ENCODE measurements at regions not wholly inside any gene's neighbourhood (a gene's known extent, or its start where the extent isn't known, plus 50 kb on each side); places are given as distances from the start of the nearest gene placed in this dataset.

DNA sequence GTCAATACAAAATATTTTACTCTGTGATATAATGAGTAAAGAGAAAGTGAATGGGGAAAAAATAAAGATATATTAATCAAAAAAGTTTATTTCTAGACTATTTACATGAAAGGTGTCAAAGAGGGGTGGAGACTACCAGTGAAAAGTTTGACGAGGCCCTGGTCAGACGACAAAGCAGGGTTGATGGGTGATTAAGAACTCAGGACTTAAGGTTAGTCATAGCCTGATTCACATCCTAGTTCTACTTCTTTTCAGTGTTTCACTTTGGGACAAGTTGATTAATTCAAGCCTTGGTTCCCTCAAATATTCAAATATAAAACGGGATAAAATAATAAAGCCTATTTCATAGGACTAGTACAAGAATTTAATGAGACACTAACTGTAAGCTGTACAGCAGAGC, 178.2 kb upstream of the HS3ST5 start:
- Histone ChIP-seq H4K8ac (ENCODE audit: low read depth, low read length) (no peak overlapping the region), H2BK12ac (ENCODE audit: low read length) (no peak overlapping the region), H3K14ac (ENCODE audit: low read length) (no peak overlapping the region), H2AK5ac (ENCODE audit: low read length) (no peak overlapping the region), H3K23ac (ENCODE audit: low read length) (no peak overlapping the region), H3K36me3 (ENCODE audit: control insufficient read depth in 1 of 2, insufficient read depth in 2 of 2, low read length in 2 of 2) (no peaks in the 10 kb centered on the region), H3K9me3 (ENCODE audit: insufficient read depth, low read depth, low read length) (no peaks in the 10 kb centered on the region), H3K4me1 (ENCODE audit: control insufficient read depth in 1 of 2, insufficient read depth in 2 of 2, low read length in 2 of 2) (no peaks in the 10 kb centered on the region), H4K12ac (ENCODE audit: low read depth, low read length) (no peak overlapping the region), H3K18ac (ENCODE audit: low read length) (no peak overlapping the region), H3K4me3 (ENCODE audit: low read depth, low read length) (no peak overlapping the region), H3K9ac (ENCODE audit: low read length) (no peak overlapping the region), H2BK5ac (ENCODE audit: low read depth, low read length, poor library complexity) (no peak overlapping the region), H3K79me1 (ENCODE audit: low read length) (no peaks in the 10 kb centered on the region), H4K91ac (ENCODE audit: low read depth, low read length) (no peak overlapping the region), H2BK120ac (ENCODE audit: insufficient read depth, low read length, poor library complexity) (no peak overlapping the region), H2AFZ (ENCODE audit: insufficient read depth, low read length, poor library complexity) (no peak overlapping the region), H3K27me3 (ENCODE audit: insufficient read depth, low read length) (no peaks in the 10 kb centered on the region), H3K4me2 (ENCODE audit: low read length) (no peak overlapping the region), H3K79me2 (ENCODE audit: control insufficient read depth, insufficient read depth, low read length, poor library complexity) (no peaks in the 10 kb centered on the region), H3K4ac (ENCODE audit: low read depth, low read length) (no peak overlapping the region), H3K27ac (ENCODE audit: low read depth, low read length) (no peak overlapping the region)
- no peak for DNase-seq
- WGBS (ENCODE audit: extremely low coverage, insufficient coverage, insufficient read length) = no CpG with 5 or more reads among the region's 3 CpGs

DNA sequence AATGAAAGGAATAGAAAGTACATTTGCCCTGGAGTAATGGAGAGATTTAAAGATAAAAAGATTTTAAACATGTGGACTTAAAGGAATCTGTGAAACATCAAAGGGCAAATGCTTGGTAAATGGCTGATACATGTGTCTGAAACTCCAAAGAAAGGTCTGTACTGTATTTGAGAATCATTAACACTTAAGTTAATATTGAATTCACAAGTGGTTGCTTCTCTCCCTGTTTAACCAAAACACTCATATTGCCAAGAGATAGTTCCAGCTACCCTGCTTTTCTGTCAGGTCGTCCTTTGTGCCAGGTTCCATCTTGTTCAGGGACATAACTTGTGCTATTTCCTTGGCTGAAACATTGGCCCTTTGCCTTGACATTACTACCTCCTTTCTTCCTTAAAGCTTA, 171.3 kb upstream of the HS3ST5 start:
- Histone ChIP-seq H3K27me3 (ENCODE audit: insufficient read depth, low read length) (no peaks in the 10 kb centered on the region), H2BK5ac (ENCODE audit: low read depth, low read length, poor library complexity) (no peak overlapping the region), H4K12ac (ENCODE audit: low read depth, low read length) (no peak overlapping the region), H3K36me3 (ENCODE audit: control insufficient read depth in 1 of 2, insufficient read depth in 2 of 2, low read length in 2 of 2) (no peaks in the 10 kb centered on the region), H2BK120ac (ENCODE audit: insufficient read depth, low read length, poor library complexity) (no peak overlapping the region), H3K9me3 (ENCODE audit: insufficient read depth, low read depth, low read length) (no peaks in the 10 kb centered on the region), H3K9ac (ENCODE audit: low read length) (no peak overlapping the region), H3K4me3 (ENCODE audit: low read depth, low read length) (no peak overlapping the region), H3K18ac (ENCODE audit: low read length) (no peak overlapping the region), H4K91ac (ENCODE audit: low read depth, low read length) (no peak overlapping the region), H3K79me1 (ENCODE audit: low read length) (no peaks in the 10 kb centered on the region), H3K4me1 (ENCODE audit: control insufficient read depth in 1 of 2, insufficient read depth in 2 of 2, low read length in 2 of 2) (no peaks in the 10 kb centered on the region), H2AFZ (ENCODE audit: insufficient read depth, low read length, poor library complexity) (no peak overlapping the region), H3K14ac (ENCODE audit: low read length) (no peak overlapping the region), H3K79me2 (ENCODE audit: control insufficient read depth, insufficient read depth, low read length, poor library complexity) (no peaks in the 10 kb centered on the region), H3K4me2 (ENCODE audit: low read length) (no peak overlapping the region), H3K27ac (ENCODE audit: low read depth, low read length) (no peak overlapping the region), H3K4ac (ENCODE audit: low read depth, low read length) (no peak overlapping the region), H3K23ac (ENCODE audit: low read length) (no peak overlapping the region), H2BK12ac (ENCODE audit: low read length) (no peak overlapping the region), H4K8ac (ENCODE audit: low read depth, low read length) (no peak overlapping the region), H2AK5ac (ENCODE audit: low read length) (no peak overlapping the region)
- DNase-seq = no peak
- WGBS (ENCODE audit: extremely low coverage, insufficient coverage, insufficient read length) = no CpG with 5 or more reads among the region's 1 CpG

GRCh38 chr6:114471450-114471849, 128.6 kb upstream of the HS3ST5 start:
- H2AFZ ChIP-seq (ENCODE audit: insufficient read depth, low read length, poor library complexity) = no peak overlapping the region
- no peaks in the 10 kb centered on the region for H3K27me3 ChIP-seq (ENCODE audit: insufficient read depth, low read length)
- no peak overlapping the region for H3K14ac ChIP-seq (ENCODE audit: low read length)
- no peak for DNase-seq
- WGBS (ENCODE audit: extremely low coverage, insufficient coverage, insufficient read length) = no CpG with 5 or more reads among the region's 3 CpGs
- H3K4me2 ChIP-seq (ENCODE audit: low read length) = no peak overlapping the region
- no peaks in the 10 kb centered on the region for H3K79me1 ChIP-seq (ENCODE audit: low read length)
- H3K4ac ChIP-seq (ENCODE audit: low read depth, low read length) = no peak overlapping the region
- no peak overlapping the region for H4K12ac ChIP-seq (ENCODE audit: low read depth, low read length)
- no peaks in the 10 kb centered on the region for H3K4me1 ChIP-seq (ENCODE audit: control insufficient read depth in 1 of 2, insufficient read depth in 2 of 2, low read length in 2 of 2)
- H2BK12ac ChIP-seq (ENCODE audit: low read length) = no peak overlapping the region
- H4K8ac ChIP-seq (ENCODE audit: low read depth, low read length) = no peak overlapping the region
- no peak overlapping the region for H3K23ac ChIP-seq (ENCODE audit: low read length)
- H3K18ac ChIP-seq (ENCODE audit: low read length) = no peak overlapping the region
- no peak overlapping the region for H2AK5ac ChIP-seq (ENCODE audit: low read length)
- H2BK120ac ChIP-seq (ENCODE audit: insufficient read depth, low read length, poor library complexity) = no peak overlapping the region
- H3K27ac ChIP-seq (ENCODE audit: low read depth, low read length) = no peak overlapping the region
- H4K91ac ChIP-seq (ENCODE audit: low read depth, low read length) = no peak overlapping the region
- no peaks in the 10 kb centered on the region for H3K36me3 ChIP-seq (ENCODE audit: control insufficient read depth in 1 of 2, insufficient read depth in 2 of 2, low read length in 2 of 2)
- no peaks in the 10 kb centered on the region for H3K9me3 ChIP-seq (ENCODE audit: insufficient read depth, low read depth, low read length)
- no peak overlapping the region for H3K4me3 ChIP-seq (ENCODE audit: low read depth, low read length)
- no peak overlapping the region for H2BK5ac ChIP-seq (ENCODE audit: low read depth, low read length, poor library complexity)
- no peak overlapping the region for H3K9ac ChIP-seq (ENCODE audit: low read length)
- H3K79me2 ChIP-seq (ENCODE audit: control insufficient read depth, insufficient read depth, low read length, poor library complexity) = no peaks in the 10 kb centered on the region

- Histone ChIP-seq H3K79me1 (ENCODE audit: low read length) (no peaks in the 10 kb centered on the region), H3K4ac (ENCODE audit: low read depth, low read length) (no peak overlapping the region), H3K27ac (ENCODE audit: low read depth, low read length) (no peak overlapping the region), H3K14ac (ENCODE audit: low read length) (no peak overlapping the region), H3K9ac (ENCODE audit: low read length) (no peak overlapping the region), H4K12ac (ENCODE audit: low read depth, low read length) (no peak overlapping the region), H4K8ac (ENCODE audit: low read depth, low read length) (no peak overlapping the region), H3K9me3 (ENCODE audit: insufficient read depth, low read depth, low read length) (no peaks in the 10 kb centered on the region), H3K79me2 (ENCODE audit: control insufficient read depth, insufficient read depth, low read length, poor library complexity) (no peaks in the 10 kb centered on the region), H3K4me2 (ENCODE audit: low read length) (no peak overlapping the region), H2BK5ac (ENCODE audit: low read depth, low read length, poor library complexity) (no peak overlapping the region), H3K4me1 (ENCODE audit: control insufficient read depth in 1 of 2, insufficient read depth in 2 of 2, low read length in 2 of 2) (no peaks in the 10 kb centered on the region), H3K27me3 (ENCODE audit: insufficient read depth, low read length) (no peaks in the 10 kb centered on the region), H2AK5ac (ENCODE audit: low read length) (no peak overlapping the region), H3K4me3 (ENCODE audit: low read depth, low read length) (no peak overlapping the region), H3K23ac (ENCODE audit: low read length) (no peak overlapping the region), H3K36me3 (ENCODE audit: control insufficient read depth in 1 of 2, insufficient read depth in 2 of 2, low read length in 2 of 2) (no peaks in the 10 kb centered on the region), H4K91ac (ENCODE audit: low read depth, low read length) (no peak overlapping the region), H3K18ac (ENCODE audit: low read length) (no peak overlapping the region), H2AFZ (ENCODE audit: insufficient read depth, low read length, poor library complexity) (no peak overlapping the region), H2BK12ac (ENCODE audit: low read length) (no peak overlapping the region), H2BK120ac (ENCODE audit: insufficient read depth, low read length, poor library complexity) (no peak overlapping the region)
- DNase-seq = no peak
- WGBS (ENCODE audit: extremely low coverage, insufficient coverage, insufficient read length) = no CpG with 5 or more reads among the region's 2 CpGs
Observed at GRCh38 chr6:114467931-114468330, 125.1 kb upstream of the HS3ST5 start.
